ENCODE measurements at regions not wholly inside any gene's neighbourhood (a gene's known extent, or its start where the extent isn't known, plus 50 kb on each side); places are given as distances from the start of the nearest gene placed in this dataset.

- Histone ChIP-seq H3K27ac (no peak overlapping the region), H3K36me3 (no peaks in the 10 kb centered on the region), H3K4me1 (no peaks in the 10 kb centered on the region), H3K9me3 (no peaks in the 10 kb centered on the region), H3K4me3 (no peak overlapping the region), H3K27me3 (no peaks in the 10 kb centered on the region)
- 74 to 78% (median 76%) methylated on average over 7 of the region's 7 CpGs for WGBS, 4 donors
- no peak for DNase-seq
- TF ChIP-seq, protein P1, sequence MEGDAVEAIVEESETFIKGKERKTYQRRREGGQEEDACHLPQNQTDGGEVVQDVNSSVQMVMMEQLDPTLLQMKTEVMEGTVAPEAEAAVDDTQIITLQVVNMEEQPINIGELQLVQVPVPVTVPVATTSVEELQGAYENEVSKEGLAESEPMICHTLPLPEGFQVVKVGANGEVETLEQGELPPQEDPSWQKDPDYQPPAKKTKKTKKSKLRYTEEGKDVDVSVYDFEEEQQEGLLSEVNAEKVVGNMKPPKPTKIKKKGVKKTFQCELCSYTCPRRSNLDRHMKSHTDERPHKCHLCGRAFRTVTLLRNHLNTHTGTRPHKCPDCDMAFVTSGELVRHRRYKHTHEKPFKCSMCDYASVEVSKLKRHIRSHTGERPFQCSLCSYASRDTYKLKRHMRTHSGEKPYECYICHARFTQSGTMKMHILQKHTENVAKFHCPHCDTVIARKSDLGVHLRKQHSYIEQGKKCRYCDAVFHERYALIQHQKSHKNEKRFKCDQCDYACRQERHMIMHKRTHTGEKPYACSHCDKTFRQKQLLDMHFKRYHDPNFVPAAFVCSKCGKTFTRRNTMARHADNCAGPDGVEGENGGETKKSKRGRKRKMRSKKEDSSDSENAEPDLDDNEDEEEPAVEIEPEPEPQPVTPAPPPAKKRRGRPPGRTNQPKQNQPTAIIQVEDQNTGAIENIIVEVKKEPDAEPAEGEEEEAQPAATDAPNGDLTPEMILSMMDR (IDR thresholded peaks at IDR 0.05): no peak
- no peak for TF ChIP-seq POLR2A (IDR thresholded peaks at IDR 0.05)
- intact Hi-C loops (cut with DNase I): no loop called here
- ATAC-seq: no peak
These were observed 481.4 kb upstream of the EEF2KMT start for GRCh38 chr16:5578980-5579379.

DNA sequence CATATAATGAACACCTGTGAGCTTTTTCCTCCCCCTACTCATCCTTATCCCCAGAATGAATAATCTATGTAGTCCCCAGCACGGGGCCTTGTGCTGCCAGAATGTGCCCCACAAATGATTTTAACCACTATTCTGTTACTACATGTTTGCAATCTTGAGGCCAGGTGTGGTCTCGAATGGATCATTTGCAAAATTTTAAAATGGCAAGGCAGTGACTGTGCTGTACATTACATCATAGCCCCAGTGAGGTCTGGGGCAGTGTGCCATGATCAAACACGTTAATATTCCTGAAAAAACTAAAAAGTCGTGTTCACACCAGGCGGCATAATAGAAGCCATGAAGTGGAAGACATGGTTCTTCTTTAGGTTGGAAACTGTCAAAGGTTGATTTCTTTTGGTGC, 479.9 kb upstream of the EEF2KMT start:
- no peaks in the 10 kb centered on the region for H3K36me3 ChIP-seq
- intact Hi-C loops (cut with DNase I): no loop called here
- WGBS, 4 donors: 77 to 78% (median 77%) methylated on average over 5 of the region's 5 CpGs

DNA sequence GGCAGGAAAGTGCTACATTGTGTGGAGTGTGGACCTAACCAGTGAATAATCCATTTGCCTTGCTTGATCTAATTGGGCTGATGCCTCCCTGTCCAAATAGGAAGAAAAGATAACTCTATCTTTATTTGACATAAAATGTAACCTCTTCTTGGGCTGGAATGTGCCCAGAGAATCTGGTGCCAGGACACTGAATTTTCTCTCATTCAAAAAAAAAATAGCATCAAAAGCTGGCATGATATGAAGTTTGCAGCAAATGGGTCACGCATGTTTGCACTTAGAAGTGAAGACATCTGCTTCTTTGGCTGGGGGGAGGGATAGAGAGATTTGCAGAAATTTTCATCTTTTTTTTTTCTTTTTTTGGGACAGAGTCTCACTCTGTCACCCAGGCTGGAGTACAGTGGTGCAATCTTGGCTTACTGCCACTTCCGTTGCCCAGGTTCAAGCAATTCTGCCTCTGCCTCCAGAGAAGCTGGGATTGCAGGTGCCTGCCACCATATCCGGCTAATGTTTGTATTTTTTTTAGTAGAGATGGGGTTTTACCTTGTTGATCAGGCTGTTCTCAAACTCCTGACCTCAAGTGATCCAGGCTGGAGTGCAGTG, 478.2 kb upstream of the EEF2KMT start:
- intact Hi-C loops (cut with DNase I): no loop called here
- H3K27me3 ChIP-seq: no peaks in the 10 kb centered on the region
- no peak overlapping the region for H3K27ac ChIP-seq
- no peak overlapping the region for H3K4me3 ChIP-seq
- no peak for TF ChIP-seq POLR2A (IDR thresholded peaks at IDR 0.05)
- TF ChIP-seq, protein P1 (IDR thresholded peaks at IDR 0.05): no peak
- ATAC-seq (no peak), DNase-seq (no peak)
- no peaks in the 10 kb centered on the region for H3K36me3 ChIP-seq
- no peaks in the 10 kb centered on the region for H3K4me1 ChIP-seq
- no peaks in the 10 kb centered on the region for H3K9me3 ChIP-seq
- 75 to 83% (median 79%) methylated on average over 3 of the region's 3 CpGs for WGBS, 4 donors

More for the DNA sequence above, 479.9 kb upstream of the EEF2KMT start:
- no peak for DNase-seq
- no peak overlapping the region for H3K4me3 ChIP-seq
- no peaks in the 10 kb centered on the region for H3K9me3 ChIP-seq
- TF ChIP-seq, protein P1 (IDR thresholded peaks at IDR 0.05): no peak
- no peak for TF ChIP-seq POLR2A (IDR thresholded peaks at IDR 0.05)
- no peak overlapping the region for H3K27ac ChIP-seq
- H3K4me1 ChIP-seq: no peaks in the 10 kb centered on the region
- no peaks in the 10 kb centered on the region for H3K27me3 ChIP-seq
- no peak for ATAC-seq

GRCh38 chr16:5575121-5575520, 477.5 kb upstream of the EEF2KMT start:
- no peaks in the 10 kb centered on the region for H3K4me1 ChIP-seq
- H3K9me3 ChIP-seq: no peaks in the 10 kb centered on the region
- no peak overlapping the region for H3K27ac ChIP-seq
- ATAC-seq (no peak), DNase-seq (no peak)
- H3K36me3 ChIP-seq: no peaks in the 10 kb centered on the region
- no peaks in the 10 kb centered on the region for H3K27me3 ChIP-seq
- H3K4me3 ChIP-seq: no peak overlapping the region
- WGBS, 4 donors: 86 to 91% (median 90%) methylated on average over 6 of the region's 6 CpGs
- TF ChIP-seq POLR2A (IDR thresholded peaks at IDR 0.05): no peak
- intact Hi-C loops (cut with DNase I): no loop called here

DNA sequence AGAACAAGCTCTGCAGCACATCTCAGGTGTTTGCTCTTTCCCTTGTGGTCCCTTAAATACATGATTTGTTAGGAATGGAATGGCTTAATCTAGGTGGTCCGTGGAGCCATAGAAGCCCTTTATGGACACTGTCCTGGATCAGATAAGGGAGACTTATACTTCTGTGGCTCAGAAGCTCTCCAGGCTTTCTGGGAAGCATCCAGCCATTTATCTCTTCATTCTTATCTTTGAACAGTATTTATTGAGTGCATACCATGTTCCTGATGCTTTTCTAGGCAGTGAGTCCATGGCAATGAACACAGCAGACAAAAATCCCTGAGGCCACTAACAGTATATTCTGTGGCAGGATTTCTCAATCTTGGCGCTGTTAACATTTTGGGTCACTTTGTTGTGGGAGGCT, 474.5 kb upstream of the EEF2KMT start:
- no peak for ATAC-seq
- no peak for DNase-seq
- Histone ChIP-seq H3K9me3 (no peaks in the 10 kb centered on the region), H3K27me3 (no peaks in the 10 kb centered on the region), H3K36me3 (no peaks in the 10 kb centered on the region), H3K27ac (no peak overlapping the region), H3K4me3 (no peak overlapping the region), H3K4me1 (no peaks in the 10 kb centered on the region)
- WGBS, 4 donors: 77 to 88% (median 79%) methylated on average over 2 of the region's 2 CpGs
- no peak for TF ChIP-seq POLR2A (IDR thresholded peaks at IDR 0.05)
- TF ChIP-seq, protein P1 (IDR thresholded peaks at IDR 0.05): no peak
- intact Hi-C loops (cut with DNase I): no loop called here

Measured in heart left ventricle (tissue), 16 donors.